ENCODE measurements at regions not wholly inside any gene's neighbourhood (a gene's known extent, or its start where the extent isn't known, plus 50 kb on each side); places are given as distances from the start of the nearest gene placed in this dataset.

DNA sequence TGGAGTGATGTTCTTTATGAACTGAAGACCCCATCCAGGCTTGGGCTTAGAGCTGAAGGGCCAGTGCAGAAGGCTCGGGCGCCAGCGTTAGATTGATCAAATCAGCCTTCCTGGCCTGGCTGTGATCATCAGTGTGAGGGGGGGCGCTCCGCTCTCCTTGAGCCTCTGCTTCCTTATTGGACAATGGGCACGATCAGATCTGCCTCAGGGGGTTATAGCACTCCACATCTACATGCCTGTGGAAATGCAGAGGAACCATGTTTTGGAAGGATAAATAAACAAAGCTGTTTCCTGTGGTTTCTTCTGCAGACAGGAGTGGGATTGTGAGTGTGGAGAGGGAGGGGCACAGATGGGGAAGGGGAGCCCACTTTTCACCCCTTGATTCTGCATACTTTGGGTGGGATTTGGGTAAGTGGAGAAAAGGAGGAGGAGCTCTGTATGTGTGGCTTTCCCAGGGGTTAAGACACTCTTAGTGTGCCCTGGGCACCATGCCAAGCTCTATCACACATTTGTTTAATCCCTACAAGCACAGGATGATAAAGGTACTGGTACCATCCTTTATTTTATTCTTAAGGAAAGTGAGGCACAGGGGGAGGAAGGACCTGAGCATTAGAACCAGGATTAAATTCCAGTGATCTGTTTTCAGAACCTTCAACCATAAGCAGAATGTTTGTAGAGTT lies 150.5 kb downstream of the EN1 start:
- DNase-seq = no peak

DNA sequence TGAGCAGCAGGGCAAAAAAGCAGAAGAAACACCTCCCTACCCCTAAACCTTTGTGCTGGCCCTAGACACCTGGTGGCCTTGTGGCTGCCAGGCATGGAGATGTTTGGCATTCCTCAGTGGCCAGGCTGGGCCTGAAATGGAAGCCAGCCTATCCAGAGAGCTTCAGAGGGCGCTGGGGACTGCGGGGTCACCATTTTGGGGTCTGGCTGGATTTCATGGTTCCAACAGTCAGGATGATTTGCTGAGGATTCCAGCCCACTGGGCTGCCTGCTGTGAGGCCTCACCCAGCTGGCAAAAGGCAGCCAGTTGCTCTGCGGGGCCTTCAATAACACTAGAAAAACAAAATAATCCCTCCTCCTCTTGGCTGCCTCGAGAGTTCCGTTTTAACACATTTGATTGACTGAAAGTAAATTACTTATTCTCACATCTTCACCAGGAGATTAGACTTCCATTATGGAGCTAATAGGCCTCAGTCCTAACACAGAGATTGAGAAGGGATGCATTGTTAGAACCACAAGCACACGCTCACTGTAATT lies 154.1 kb downstream of the EN1 start:
- DNase-seq = no peak

- DNase-seq = no peak
Observed at GRCh38 chr2:118689874-118690273, 157.6 kb downstream of the EN1 start.

DNA sequence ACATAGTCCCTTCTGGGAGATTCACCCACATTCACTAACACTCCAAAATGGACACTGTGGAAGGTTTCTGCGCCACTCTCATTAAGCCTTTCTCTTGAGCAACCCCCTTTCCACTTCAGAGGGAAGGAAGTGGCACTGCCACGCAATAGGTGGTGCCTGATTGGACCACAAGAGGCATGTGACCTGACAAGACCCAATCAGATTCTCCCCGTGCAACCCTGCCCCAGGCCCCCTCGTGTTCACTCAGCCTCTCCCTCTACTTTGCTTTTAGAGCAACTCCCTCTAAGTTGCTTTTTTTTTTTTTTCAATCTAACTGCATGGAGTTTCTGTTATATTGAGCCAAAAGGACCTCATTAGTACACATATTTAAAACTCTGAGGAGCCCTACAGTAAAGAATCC lies 158.0 kb downstream of the EN1 start:
- DNase-seq = no peak

DNA sequence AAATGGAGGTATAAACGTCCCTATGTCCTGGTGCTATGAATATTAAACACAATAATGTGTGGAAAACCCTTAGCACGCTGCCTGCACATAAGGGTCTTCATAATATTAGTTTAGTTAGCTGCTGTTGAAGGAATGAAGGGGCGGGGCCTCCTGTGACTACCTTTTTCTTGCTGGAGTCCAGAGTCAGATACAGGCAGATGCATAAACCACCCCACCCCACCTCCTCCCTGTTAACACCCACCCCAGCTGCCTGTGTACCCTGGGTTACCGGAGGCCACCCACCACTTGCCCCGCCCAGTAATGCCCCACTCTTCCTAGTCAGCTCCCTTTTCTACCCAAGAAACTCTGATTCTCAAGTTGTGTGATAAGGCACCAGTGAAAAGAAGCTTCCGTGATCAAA lies 158.4 kb downstream of the EN1 start:
- DNase-seq = no peak

- no peak for DNase-seq
Observed at GRCh38 chr2:118687698-118688097, 159.8 kb downstream of the EN1 start.

DNA sequence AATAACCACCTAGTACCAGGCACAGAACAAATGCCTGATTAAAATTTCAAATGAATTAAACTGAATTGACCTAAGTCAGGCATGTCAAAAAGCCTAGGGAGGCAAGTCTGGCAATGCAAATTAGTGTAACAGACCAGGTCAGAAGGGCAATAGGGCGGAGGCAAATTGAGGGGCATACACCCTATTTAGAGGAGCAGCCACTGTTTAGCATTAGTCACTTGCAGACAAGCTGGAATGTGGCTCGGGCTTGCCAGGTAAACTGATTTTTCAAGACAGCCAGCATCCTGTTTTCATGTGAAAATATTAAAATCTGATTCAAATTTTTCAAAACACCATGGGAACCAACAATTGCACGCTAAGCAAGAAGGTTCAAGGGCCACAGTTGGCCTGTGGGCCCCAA lies 160.3 kb downstream of the EN1 start:
- DNase-seq = no peak

GRCh38 chr2:118686346-118686745 lies 161.1 kb downstream of the EN1 start:
- DNase-seq = no peak

DNA sequence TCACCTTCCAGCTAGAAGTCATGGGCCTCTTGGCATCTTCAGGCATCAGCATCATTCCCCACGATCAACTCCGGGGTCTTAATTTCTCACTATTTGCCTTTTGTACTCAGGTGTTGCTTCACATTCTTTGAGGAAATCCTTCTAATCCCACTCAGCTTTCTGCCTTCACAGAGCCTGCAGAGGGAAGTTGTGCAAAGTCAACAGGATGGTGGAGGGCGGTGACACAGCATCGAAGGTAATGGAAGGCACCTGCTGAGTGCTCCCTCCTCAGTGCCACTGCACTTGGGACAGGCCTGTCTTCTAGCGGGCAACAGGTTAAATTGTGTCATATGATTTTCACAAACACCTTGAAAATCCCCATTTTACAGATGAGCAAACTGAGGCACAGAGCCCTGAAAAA lies 164.0 kb downstream of the EN1 start:
- no peak for DNase-seq

- DNase-seq = no peak
Observed at GRCh38 chr2:118678985-118679384, 168.5 kb downstream of the EN1 start.

GRCh38 chr2:118677546-118677945 lies 169.9 kb downstream of the EN1 start:
- DNase-seq = no peak

DNA sequence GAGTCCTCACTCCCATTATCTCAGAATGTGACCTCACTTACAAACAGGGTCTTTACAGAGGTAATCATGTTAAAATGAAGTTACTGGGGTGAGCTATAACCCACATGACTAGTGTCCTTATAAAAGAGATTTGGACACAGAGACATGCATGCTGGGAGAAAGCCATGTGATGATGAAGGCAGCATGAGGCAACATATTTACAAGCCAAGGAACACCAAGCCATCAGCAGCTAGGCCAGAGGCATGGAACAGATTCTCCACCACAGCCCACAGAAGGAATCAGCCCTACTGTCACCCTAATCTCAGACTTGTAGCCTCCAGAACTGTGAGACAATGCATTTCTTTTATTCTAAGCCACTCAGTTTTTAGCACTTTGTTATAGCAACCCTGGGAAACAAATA lies 171.9 kb downstream of the EN1 start:
- no peak for DNase-seq

DNA sequence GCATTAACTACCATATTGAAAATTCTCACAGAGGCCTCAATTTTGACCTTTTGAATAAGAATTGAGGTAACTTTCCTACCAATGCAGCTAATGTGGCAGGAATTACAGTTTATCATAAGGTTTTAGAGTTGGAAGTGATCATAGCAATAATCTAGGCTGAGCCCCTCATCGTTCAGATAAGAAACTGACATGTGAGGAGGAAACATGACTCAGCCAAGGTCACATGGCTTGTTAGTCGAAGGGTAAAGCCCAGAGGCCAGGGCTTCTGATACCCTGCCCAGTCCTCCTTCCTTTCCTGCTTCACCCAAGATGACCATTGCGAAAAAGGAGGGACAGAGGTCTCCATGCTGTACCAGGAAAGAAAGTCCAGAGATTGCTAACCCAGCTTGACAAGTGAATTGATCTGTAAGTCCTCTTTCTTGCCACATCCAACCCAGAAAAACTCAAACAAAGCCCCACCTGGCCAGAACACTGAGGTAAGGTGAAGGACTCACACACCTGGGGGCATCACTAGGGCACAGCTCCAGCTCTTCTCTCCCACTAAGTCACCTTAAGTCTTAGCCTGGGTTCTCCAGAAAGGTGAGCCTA lies 174.8 kb downstream of the EN1 start:
- DNase-seq = no peak

- no peak for DNase-seq
Observed at GRCh38 chr2:118671701-118672454, 175.6 kb downstream of the EN1 start.

- DNase-seq = no peak
Observed at GRCh38 chr2:118670838-118671237, 176.6 kb downstream of the EN1 start.

DNA sequence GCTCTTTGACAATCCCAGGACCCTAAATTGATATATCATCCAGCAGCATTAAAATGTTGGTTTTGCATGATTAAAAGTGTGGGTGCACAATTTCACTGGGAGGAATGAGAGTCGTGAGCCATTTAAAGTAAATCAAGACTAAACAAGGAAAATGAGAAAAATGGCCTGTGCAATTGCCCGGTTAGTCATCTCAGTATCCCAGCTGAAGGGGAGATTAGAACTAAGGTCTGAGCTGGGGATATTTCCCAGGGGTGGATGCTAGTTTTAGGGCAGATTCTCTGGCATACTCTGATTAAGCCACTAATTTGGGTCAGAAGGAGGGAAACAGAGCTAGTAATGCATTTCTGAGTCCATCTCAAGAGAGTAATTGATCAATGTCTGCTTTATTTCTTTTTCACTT lies 177.2 kb downstream of the EN1 start:
- DNase-seq = no peak

- no peak for DNase-seq
Observed at GRCh38 chr2:118669654-118670053, 177.8 kb downstream of the EN1 start.

DNA sequence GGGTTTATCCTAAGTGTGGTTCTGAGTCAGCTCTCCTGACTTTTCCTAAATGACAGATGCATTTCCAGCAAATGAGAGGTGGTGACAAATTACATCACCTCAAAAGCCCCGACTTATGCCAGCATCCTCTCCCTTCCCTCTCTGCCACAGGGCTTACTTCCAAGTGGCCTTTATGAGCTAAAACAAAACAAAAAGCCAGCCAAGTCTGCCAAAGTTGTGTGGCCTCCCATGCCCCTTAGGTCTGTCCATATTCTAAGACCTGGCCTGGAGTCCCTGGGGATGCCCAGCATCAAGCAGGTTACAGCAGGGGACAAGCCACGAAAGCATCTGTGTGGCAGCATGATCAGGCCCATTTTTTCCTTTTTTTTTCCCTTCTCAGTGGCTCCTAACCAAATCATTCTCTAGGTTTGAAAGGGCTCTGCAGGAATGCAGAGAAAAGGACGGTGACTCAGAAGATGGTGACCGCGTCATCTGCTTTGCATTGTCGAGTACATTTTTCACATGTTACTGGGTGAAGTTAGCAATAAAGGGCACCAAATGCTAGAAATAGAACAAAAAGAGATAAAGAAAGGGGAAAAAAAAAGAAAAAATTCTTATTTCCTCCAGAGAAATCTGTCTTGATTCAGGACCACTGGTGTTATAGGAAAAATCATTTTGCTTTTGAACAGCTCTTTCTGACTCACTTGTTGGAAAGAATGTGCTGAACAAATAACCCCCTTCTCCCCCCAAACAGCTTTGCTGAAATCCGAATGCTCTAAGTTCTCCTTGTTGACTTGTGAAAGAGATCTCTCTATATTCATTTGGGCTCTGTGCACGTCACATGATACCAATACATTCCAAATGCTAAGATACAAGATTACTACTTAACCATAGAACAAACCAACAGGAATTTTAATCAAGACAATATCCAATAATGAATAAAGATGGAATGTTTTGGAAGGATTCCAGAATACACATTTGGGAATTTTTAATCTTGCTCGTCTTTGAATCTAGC lies 178.7 kb downstream of the EN1 start:
- no peak for DNase-seq

DNA sequence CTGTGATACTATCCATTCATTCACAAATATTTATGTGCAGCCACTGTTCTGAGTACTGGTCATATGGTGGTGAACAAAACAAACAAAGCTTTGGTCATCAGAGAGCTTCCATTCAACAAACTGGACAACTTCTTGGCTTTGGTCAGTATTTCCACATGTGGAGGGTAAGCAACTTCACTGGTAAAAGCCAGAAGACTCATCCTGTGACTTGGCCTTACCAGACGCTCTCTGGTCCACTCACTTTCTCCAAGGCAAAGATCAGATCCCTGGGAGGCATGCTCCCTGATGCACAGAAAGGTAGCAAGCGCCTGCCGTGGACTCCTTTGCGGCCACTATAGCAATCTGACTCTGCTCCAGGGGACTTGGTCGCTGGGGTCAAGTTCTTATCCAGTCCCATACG lies 179.5 kb downstream of the EN1 start:
- no peak for DNase-seq

GRCh38 chr2:118667348-118667747 lies 180.1 kb downstream of the EN1 start:
- no peak for DNase-seq

GRCh38 chr2:118665784-118666529 lies 181.5 kb downstream of the EN1 start:
- DNase-seq = no peak

- DNase-seq = no peak
Observed at GRCh38 chr2:118661179-118661578, 186.3 kb downstream of the EN1 start.
